ENCODE measurements at regions not wholly inside any gene's neighbourhood (a gene's known extent, or its start where the extent isn't known, plus 50 kb on each side); places are given as distances from the start of the nearest gene placed in this dataset.

DNA sequence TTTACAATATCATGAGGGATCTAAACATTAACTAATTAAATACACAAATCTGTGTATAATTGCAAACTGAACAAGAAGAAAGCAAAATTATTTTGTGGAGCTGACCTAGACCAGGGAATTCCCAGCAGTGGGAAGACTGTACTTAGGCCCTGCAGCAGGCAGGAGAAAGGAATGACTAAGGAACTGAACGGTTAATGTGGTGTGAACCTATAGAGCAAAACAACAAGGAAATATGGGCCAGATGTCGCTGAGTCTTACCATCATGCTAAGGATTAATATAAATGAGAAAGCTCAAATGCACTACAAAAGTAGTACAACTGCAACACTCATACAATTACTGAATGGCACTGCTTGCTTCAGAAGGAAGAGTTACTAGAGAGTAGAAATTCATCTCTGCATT is 120.3 kb upstream of the ATXN3L start:
- Histone ChIP-seq H3K79me2 (ENCODE audit: control insufficient read depth, insufficient read depth, low read length, poor library complexity) (no peaks in the 10 kb centered on the region), H3K9ac (ENCODE audit: low read length) (no peak overlapping the region), H2BK12ac (ENCODE audit: low read length) (no peak overlapping the region), H3K23ac (ENCODE audit: low read length) (no peak overlapping the region), H4K91ac (ENCODE audit: low read depth, low read length) (no peak overlapping the region), H4K12ac (ENCODE audit: low read depth, low read length) (no peak overlapping the region), H3K14ac (ENCODE audit: low read length) (no peak overlapping the region), H2BK120ac (ENCODE audit: insufficient read depth, low read length, poor library complexity) (no peak overlapping the region), H3K79me1 (ENCODE audit: low read length) (no peaks in the 10 kb centered on the region), H3K27me3 (ENCODE audit: insufficient read depth, low read length) (no peaks in the 10 kb centered on the region), H3K27ac (ENCODE audit: low read depth, low read length) (no peak overlapping the region), H3K4me1 (ENCODE audit: control insufficient read depth in 1 of 2, insufficient read depth in 2 of 2, low read length in 2 of 2) (no peaks in the 10 kb centered on the region), H2AFZ (ENCODE audit: insufficient read depth, low read length, poor library complexity) (no peak overlapping the region), H3K4me2 (ENCODE audit: low read length) (no peak overlapping the region), H3K4ac (ENCODE audit: low read depth, low read length) (no peak overlapping the region), H3K4me3 (ENCODE audit: low read depth, low read length) (no peak overlapping the region), H3K36me3 (ENCODE audit: control insufficient read depth in 1 of 2, insufficient read depth in 2 of 2, low read length in 2 of 2) (no peaks in the 10 kb centered on the region), H3K18ac (ENCODE audit: low read length) (no peak overlapping the region), H2BK5ac (ENCODE audit: low read depth, low read length, poor library complexity) (no peak overlapping the region), H2AK5ac (ENCODE audit: low read length) (no peak overlapping the region), H3K9me3 (ENCODE audit: insufficient read depth, low read depth, low read length) (no peaks in the 10 kb centered on the region), H4K8ac (ENCODE audit: low read depth, low read length) (no peak overlapping the region)
- DNase-seq, result no peak
- no CpG with 5 or more reads among the region's 2 CpGs for WGBS (ENCODE audit: extremely low coverage, insufficient coverage, insufficient read length)

DNA sequence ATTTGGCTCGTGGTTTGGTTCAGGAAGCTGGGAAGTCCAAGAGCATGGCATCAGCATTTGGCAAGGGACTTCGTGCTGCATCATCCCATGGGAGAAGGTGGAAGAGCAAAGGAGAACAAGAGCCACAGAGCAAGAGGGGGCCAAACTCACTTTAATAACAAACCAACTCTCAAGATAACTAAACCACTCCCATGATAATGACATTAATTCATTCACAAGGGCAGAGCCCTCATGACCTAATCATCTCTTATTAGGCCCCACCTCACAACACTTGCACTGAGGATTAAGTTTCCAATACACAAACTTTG is 113.4 kb upstream of the ATXN3L start:
- Histone ChIP-seq H3K27me3 (ENCODE audit: insufficient read depth, low read length) (no peaks in the 10 kb centered on the region), H4K8ac (ENCODE audit: low read depth, low read length) (no peak overlapping the region), H3K23ac (ENCODE audit: low read length) (no peak overlapping the region), H3K27ac (ENCODE audit: low read depth, low read length) (no peak overlapping the region), H3K4me1 (ENCODE audit: control insufficient read depth in 1 of 2, insufficient read depth in 2 of 2, low read length in 2 of 2) (no peaks in the 10 kb centered on the region), H4K91ac (ENCODE audit: low read depth, low read length) (no peak overlapping the region), H4K12ac (ENCODE audit: low read depth, low read length) (no peak overlapping the region), H2BK12ac (ENCODE audit: low read length) (no peak overlapping the region), H3K9ac (ENCODE audit: low read length) (no peak overlapping the region), H3K4me3 (ENCODE audit: low read depth, low read length) (no peak overlapping the region), H3K9me3 (ENCODE audit: insufficient read depth, low read depth, low read length) (no peaks in the 10 kb centered on the region), H2BK5ac (ENCODE audit: low read depth, low read length, poor library complexity) (no peak overlapping the region), H3K79me2 (ENCODE audit: control insufficient read depth, insufficient read depth, low read length, poor library complexity) (no peaks in the 10 kb centered on the region), H2AFZ (ENCODE audit: insufficient read depth, low read length, poor library complexity) (no peak overlapping the region), H3K18ac (ENCODE audit: low read length) (no peak overlapping the region), H3K36me3 (ENCODE audit: control insufficient read depth in 1 of 2, insufficient read depth in 2 of 2, low read length in 2 of 2) (no peaks in the 10 kb centered on the region), H3K4ac (ENCODE audit: low read depth, low read length) (no peak overlapping the region), H3K4me2 (ENCODE audit: low read length) (no peak overlapping the region), H3K79me1 (ENCODE audit: low read length) (no peaks in the 10 kb centered on the region), H2BK120ac (ENCODE audit: insufficient read depth, low read length, poor library complexity) (no peak overlapping the region), H3K14ac (ENCODE audit: low read length) (no peak overlapping the region), H2AK5ac (ENCODE audit: low read length) (no peak overlapping the region)
- WGBS (ENCODE audit: extremely low coverage, insufficient coverage, insufficient read length), result no CpG with 5 or more reads among the region's 2 CpGs
- DNase-seq, result no peak

DNA sequence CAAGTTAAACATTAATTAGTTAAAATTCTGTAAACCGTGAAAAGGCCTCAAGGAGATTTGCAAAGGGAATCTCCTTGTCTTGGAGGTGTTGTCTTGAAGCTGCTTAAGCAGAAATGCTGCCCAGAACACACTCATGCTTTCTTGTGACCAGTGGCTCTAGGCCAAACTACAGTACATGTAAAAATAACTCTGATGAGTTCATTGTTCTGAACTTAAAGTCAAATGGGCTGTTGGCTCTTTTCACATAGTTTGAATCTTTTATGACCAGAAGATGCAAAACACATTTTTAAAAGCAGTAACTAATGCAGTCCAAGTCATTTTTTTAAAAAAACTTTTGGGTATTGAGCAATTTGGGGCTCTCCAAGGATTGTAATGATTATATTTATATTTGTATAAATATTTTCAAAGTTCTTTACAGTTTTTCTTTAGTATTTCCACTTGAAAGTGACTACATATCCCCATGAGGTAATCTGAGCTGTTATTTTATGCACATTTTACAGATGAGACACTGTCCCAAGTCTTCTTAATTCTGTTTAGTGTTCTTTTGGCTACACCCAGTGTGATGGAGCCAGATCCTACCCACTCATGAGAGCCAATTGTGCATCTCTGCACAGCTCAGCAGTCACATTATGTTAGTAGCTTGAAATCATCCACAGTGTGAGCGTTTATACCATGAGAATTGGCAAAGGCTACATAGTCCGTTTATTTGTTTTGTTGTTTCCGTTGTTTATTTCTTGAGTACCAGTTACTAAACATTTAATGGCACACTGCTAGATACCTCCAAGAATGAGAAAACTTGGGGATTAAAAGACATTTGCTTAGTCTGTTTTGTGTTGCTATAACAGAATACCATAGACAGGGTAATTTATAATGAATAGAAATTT is 112.8 kb upstream of the ATXN3L start:
- no peak overlapping the region for H3K14ac ChIP-seq (ENCODE audit: low read length)
- no peak overlapping the region for H3K18ac ChIP-seq (ENCODE audit: low read length)
- no peak overlapping the region for H2AK5ac ChIP-seq (ENCODE audit: low read length)
- H3K4me3 ChIP-seq (ENCODE audit: low read depth, low read length), result no peak overlapping the region
- H3K9ac ChIP-seq (ENCODE audit: low read length), result no peak overlapping the region
- no peaks in the 10 kb centered on the region for H3K79me2 ChIP-seq (ENCODE audit: control insufficient read depth, insufficient read depth, low read length, poor library complexity)
- H3K27ac ChIP-seq (ENCODE audit: low read depth, low read length), result no peak overlapping the region
- no peaks in the 10 kb centered on the region for H3K36me3 ChIP-seq (ENCODE audit: control insufficient read depth in 1 of 2, insufficient read depth in 2 of 2, low read length in 2 of 2)
- peak in 1 of 2 donors; percentile 2 for DNase-seq
- no peaks in the 10 kb centered on the region for H3K27me3 ChIP-seq (ENCODE audit: insufficient read depth, low read length)
- H4K12ac ChIP-seq (ENCODE audit: low read depth, low read length), result no peak overlapping the region
- no peak overlapping the region for H2BK5ac ChIP-seq (ENCODE audit: low read depth, low read length, poor library complexity)
- H4K91ac ChIP-seq (ENCODE audit: low read depth, low read length), result no peak overlapping the region
- H2BK120ac ChIP-seq (ENCODE audit: insufficient read depth, low read length, poor library complexity), result no peak overlapping the region
- H2BK12ac ChIP-seq (ENCODE audit: low read length), result no peak overlapping the region
- WGBS (ENCODE audit: extremely low coverage, insufficient coverage, insufficient read length), result no CpG with 5 or more reads among the region's 4 CpGs
- H3K23ac ChIP-seq (ENCODE audit: low read length), result no peak overlapping the region
- no peak overlapping the region for H2AFZ ChIP-seq (ENCODE audit: insufficient read depth, low read length, poor library complexity)
- H3K9me3 ChIP-seq (ENCODE audit: insufficient read depth, low read depth, low read length), result no peaks in the 10 kb centered on the region
- no peaks in the 10 kb centered on the region for H3K79me1 ChIP-seq (ENCODE audit: low read length)
- H3K4ac ChIP-seq (ENCODE audit: low read depth, low read length), result no peak overlapping the region
- H3K4me1 ChIP-seq (ENCODE audit: control insufficient read depth in 1 of 2, insufficient read depth in 2 of 2, low read length in 2 of 2), result no peaks in the 10 kb centered on the region
- no peak overlapping the region for H3K4me2 ChIP-seq (ENCODE audit: low read length)
- H4K8ac ChIP-seq (ENCODE audit: low read depth, low read length), result no peak overlapping the region

DNA sequence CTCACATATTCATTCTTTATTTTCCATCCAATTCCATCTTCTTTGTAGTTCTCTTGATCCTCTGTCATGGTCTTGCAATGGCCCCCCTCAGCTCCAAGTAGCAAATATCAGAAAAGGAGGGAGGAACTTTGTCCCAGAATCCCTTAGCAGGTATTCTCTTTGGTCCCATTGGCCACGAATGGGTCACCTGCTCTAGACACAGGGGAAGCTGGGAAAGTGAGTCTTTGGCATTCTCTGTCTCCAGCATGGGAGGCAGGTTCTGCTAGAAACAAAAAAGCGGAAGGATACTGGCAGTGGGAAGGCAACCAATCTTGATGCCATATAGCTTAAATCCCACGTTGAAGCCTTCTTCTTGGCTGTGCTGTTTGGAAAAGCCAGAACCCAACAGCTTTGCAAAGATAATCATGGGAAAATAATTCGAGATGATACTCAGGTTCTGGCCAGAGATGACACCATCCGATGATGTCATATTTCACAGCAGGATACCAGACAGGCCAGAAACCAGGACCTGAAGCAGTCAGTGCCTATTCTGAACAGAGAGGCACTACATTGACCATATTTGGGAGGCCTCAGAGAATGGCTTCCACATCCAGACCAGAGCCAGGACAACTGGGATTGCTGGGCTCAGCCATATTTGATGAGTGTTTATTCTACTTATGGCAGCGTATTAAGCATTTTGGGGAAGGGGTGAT is 110.4 kb upstream of the ATXN3L start:
- WGBS (ENCODE audit: extremely low coverage, insufficient coverage, insufficient read length), result no CpG with 5 or more reads among the region's 6 CpGs
- H4K12ac ChIP-seq (ENCODE audit: low read depth, low read length), result no peak overlapping the region

More for the DNA sequence above, 110.4 kb upstream of the ATXN3L start:
- H3K79me1 ChIP-seq (ENCODE audit: low read length), result no peaks in the 10 kb centered on the region
- no peak overlapping the region for H2AFZ ChIP-seq (ENCODE audit: insufficient read depth, low read length, poor library complexity)
- H4K91ac ChIP-seq (ENCODE audit: low read depth, low read length), result no peak overlapping the region
- no peaks in the 10 kb centered on the region for H3K36me3 ChIP-seq (ENCODE audit: control insufficient read depth in 1 of 2, insufficient read depth in 2 of 2, low read length in 2 of 2)
- H3K18ac ChIP-seq (ENCODE audit: low read length), result no peak overlapping the region
- no peak overlapping the region for H3K4me2 ChIP-seq (ENCODE audit: low read length)
- H3K14ac ChIP-seq (ENCODE audit: low read length), result no peak overlapping the region
- H3K23ac ChIP-seq (ENCODE audit: low read length), result no peak overlapping the region
- no peak overlapping the region for H4K8ac ChIP-seq (ENCODE audit: low read depth, low read length)
- no peak overlapping the region for H3K9ac ChIP-seq (ENCODE audit: low read length)
- no peak overlapping the region for H3K4ac ChIP-seq (ENCODE audit: low read depth, low read length)
- H3K9me3 ChIP-seq (ENCODE audit: insufficient read depth, low read depth, low read length), result no peaks in the 10 kb centered on the region
- no peak overlapping the region for H3K27ac ChIP-seq (ENCODE audit: low read depth, low read length)
- H2BK5ac ChIP-seq (ENCODE audit: low read depth, low read length, poor library complexity), result no peak overlapping the region
- no peak for DNase-seq
- H3K27me3 ChIP-seq (ENCODE audit: insufficient read depth, low read length), result no peaks in the 10 kb centered on the region
- H2AK5ac ChIP-seq (ENCODE audit: low read length), result no peak overlapping the region
- no peak overlapping the region for H2BK120ac ChIP-seq (ENCODE audit: insufficient read depth, low read length, poor library complexity)
- H3K4me3 ChIP-seq (ENCODE audit: low read depth, low read length), result no peak overlapping the region
- no peaks in the 10 kb centered on the region for H3K79me2 ChIP-seq (ENCODE audit: control insufficient read depth, insufficient read depth, low read length, poor library complexity)
- H3K4me1 ChIP-seq (ENCODE audit: control insufficient read depth in 1 of 2, insufficient read depth in 2 of 2, low read length in 2 of 2), result no peaks in the 10 kb centered on the region
- H2BK12ac ChIP-seq (ENCODE audit: low read length), result no peak overlapping the region

Measured in trophoblast cell (in vitro differentiated cells and primary cell).